ENCODE measurements at regions not wholly inside any gene's neighbourhood (a gene's known extent, or its start where the extent isn't known, plus 50 kb on each side); places are given as distances from the start of the nearest gene placed in this dataset.
"Not testable (repeated sequence)": the region's sequence is repeated elsewhere in the genome, so short reads cannot be mapped to it uniquely, and the experiment has no call there.

DNA sequence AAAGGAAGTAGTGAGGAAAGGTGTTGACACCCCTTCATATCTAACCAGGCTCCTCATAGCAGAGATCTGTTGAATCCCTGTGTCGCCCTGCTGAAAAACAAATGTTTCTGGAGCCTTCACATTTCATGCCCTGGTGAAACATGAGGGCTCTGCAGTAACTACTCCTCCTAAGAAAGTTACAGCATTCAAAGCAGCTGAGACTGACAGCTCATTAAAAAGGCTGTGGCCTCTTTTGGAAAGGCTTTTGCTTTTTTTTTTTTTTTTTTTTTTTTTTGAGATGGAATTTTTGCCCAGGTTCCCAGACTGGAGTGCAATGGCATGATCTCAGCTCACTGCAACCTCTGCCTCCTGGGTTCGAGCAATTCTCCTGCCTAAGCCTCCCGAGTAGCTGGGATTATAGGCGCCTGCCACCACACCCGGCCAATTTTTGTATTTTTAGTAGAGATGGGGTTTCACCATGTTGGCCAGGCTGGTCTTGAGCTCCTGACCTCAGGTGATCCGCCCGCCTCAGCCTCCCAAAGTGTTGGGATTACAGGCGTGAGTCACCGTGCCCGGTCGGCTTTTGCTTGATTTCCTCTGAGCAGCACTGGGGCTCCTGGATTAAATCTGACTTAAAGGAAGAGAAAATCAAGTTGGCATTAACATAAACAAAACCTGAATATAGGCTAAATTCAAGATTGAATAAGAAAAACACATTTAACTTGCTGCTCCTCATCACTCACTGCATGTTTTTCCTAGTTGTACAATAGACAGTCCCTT lies 112.9 kb downstream of the PCSK1 start:
- not testable (repeated sequence) for DNase-seq

- DNase-seq, result no peak
These were observed 114.4 kb downstream of the PCSK1 start for GRCh38 chr5:96318569-96319110.

GRCh38 chr5:96317945-96318344 lies 115.1 kb downstream of the PCSK1 start:
- no peak for DNase-seq

- DNase-seq, result no peak
These were observed 116.6 kb downstream of the PCSK1 start for GRCh38 chr5:96316487-96316886.

GRCh38 chr5:96316017-96316416 lies 117.0 kb downstream of the PCSK1 start:
- DNase-seq, result peak in 2 of 4 experiments; percentile 19 to 44

- peak in 3 of 4 experiments; percentile 13 to 63 (median 51) for DNase-seq
These were observed 117.6 kb downstream of the PCSK1 start for GRCh38 chr5:96315431-96315830.

GRCh38 chr5:96312383-96312782 lies 120.7 kb downstream of the PCSK1 start:
- no peak for DNase-seq

- not testable (repeated sequence) for DNase-seq
These were observed 126.0 kb downstream of the PCSK1 start for GRCh38 chr5:96307047-96307446.

- DNase-seq, result no peak
These were observed 130.8 kb downstream of the PCSK1 start for GRCh38 chr5:96302174-96302738.

- DNase-seq, result peak; percentile 56 to 85 (median 76)
These were observed 132.1 kb downstream of the PCSK1 start for GRCh38 chr5:96300976-96301375.

- peak; percentile 78 to 95 (median 84) for DNase-seq
These were observed 135.2 kb downstream of the PCSK1 start for GRCh38 chr5:96297867-96298266.

DNA sequence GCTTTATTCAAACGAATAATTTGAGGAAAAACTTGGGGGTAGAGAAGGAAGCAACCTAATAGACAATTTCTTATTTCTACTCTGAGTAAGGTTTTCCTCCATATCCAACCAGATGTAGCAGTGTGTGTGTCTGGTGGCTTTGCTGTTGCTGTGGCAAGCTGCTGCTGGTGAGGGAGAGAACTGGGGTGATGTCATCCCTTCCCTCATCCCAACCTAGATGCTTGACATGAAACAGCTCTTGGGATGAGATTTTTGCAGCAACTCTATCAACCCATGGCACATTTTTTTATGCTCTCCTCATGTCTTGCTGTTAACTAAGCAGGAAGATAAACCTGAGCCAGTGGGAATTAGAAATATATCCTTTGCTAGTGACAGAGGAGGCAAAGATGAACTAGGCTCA lies 135.8 kb downstream of the PCSK1 start:
- peak; percentile 17 to 59 (median 54) for DNase-seq

DNA sequence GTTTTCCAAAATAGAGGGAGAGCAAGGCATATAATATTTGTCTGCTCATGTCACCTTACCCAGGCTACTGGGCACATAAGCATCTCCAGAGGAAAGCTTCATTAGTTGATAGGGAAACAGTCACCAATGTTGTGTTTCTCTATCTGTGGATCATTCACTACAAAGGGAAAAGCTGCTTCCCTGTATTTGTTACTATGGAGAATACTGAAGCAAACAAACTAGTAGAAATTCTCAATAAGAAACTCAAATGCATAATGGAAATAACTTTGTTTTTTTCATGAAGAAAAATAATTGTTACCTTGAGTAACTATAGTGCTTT lies 138.2 kb downstream of the PCSK1 start:
- no peak for DNase-seq

GRCh38 chr5:96293966-96294883 lies 138.8 kb downstream of the PCSK1 start:
- no peak for DNase-seq

DNA sequence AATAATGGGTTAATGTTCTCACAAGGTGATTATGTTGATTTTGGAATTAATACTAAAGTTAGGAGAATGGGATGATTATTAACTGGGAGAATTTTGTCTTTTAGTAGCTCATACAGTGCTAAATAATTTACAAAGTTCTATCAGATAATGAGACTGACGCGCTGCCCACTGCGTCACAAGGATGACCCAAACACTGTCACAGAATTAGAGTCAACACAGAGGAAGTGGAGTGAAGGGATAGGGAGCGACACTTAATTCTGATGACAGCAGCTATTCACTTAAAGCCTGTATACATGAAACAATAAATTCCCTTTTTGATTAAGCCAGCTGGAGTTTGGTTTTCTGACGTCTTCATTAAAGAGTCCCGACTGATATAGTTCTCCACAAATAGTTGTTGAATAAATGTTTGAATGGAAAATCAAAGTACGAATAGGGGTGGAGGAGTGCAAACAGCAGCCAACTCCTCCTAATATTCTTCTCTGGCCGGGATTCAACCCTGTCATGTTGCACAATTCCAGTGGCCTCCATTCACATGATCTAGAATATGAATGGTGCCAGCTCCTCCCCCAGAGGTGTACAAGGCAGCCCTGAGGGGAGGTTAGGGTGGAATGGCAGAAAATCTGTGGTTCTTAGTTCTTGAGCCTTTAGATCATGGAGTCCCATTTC lies 140.3 kb downstream of the PCSK1 start:
- DNase-seq, result no peak

GRCh38 chr5:96289287-96289686 lies 143.8 kb downstream of the PCSK1 start:
- DNase-seq, result not testable (repeated sequence)

DNA sequence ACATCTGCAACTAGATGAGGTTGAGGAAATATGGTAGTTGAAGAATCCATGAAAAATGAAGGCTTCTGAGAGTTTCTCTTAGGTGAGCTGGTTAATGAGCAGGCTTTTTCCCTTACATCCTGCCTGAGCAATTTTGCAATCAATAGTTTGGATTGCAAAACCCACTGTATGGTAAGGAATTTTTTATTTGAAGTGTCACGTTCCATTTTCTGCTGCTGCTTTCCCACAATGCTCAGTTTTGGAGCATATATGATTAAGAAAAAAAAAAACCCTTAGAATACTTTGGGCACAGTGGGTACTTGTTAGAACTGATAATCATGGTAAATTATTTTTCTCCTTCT lies 144.2 kb downstream of the PCSK1 start:
- DNase-seq, result peak in 1 of 4 experiments; percentile 9

GRCh38 chr5:96288166-96288844 lies 144.7 kb downstream of the PCSK1 start:
- peak in 1 of 4 experiments; percentile 12 for DNase-seq

DNA sequence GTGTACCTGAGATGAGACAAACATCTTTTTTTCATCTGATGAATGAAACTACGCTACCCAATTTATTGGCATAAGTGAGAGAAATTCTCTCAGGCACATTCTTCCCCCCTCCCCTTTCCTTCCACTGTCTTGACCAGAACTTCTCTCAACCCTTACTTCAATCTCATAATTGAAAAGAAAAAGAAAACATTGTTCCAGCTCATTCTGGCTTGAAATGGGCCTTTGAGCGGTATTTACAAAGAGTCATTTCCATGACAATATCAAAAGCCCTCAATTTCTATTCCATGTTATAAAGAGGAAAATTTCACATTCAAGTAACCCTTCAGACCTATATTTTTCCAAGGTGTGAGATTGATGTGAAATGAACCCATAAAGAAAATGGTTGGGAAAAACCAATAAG lies 145.9 kb downstream of the PCSK1 start:
- no peak for DNase-seq

DNA sequence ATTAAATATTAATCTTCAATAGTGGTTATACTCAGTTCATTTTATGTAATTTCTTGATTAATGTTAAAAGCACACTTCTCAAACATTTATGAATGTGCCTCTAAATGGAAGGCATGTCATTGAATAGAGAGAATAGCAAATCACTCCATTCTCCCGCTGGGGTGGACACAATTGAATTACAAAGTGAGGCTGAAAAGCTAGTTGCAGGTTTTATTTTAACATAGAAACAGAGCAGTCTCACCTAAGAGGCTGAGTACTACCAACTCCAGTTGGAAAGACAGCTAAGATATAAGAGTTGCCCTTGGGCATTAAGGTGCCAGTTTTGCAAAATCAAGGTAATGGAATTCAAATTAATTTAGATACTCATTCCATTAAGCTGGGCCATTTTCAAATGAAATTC lies 147.2 kb downstream of the PCSK1 start:
- no peak for DNase-seq

GRCh38 chr5:96284727-96285389 lies 148.2 kb downstream of the PCSK1 start:
- DNase-seq, result no peak

- no peak for DNase-seq
These were observed 149.5 kb downstream of the PCSK1 start for GRCh38 chr5:96283589-96283988.

Measured in suppressor macrophage (primary cell).